ENCODE measurements at regions not wholly inside any gene's neighbourhood (a gene's known extent, or its start where the extent isn't known, plus 50 kb on each side); places are given as distances from the start of the nearest gene placed in this dataset.

DNA sequence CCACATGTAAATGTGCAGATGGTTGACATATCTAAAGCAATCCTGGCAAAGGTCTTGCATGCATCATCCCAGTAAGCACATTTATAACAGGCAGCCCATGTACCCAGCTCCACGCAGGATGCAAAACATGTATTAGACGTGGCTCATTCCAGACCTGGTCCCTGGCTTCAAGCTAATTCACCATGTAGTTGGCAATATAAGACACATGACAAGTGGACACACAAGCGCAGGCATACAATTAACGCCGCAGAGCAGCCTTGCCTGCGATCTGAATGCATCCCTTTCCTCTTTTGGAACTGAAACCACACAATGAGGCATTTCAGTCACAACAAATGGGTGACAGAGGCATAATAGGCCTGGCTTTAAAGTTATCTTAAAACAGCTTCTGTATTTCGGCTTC lies 114.5 kb upstream of the TRIM2 start:
- POLR2A ChIA-PET = no interaction called here
- TF ChIP-seq USF2 (IDR thresholded peaks at IDR 0.05) (no peak), FOXS1 (CRISPR knock-in tag; IDR thresholded peaks at IDR 0.05) (no peak), HOXA7 (CRISPR knock-in tag; IDR thresholded peaks at IDR 0.05) (no peak), EHMT2 (IDR thresholded peaks at IDR 0.05; ENCODE audit: low read depth) (no peak), FOSL2 (IDR thresholded peaks at IDR 0.05) (no peak), FOSL2 (CRISPR knock-in tag; IDR thresholded peaks at IDR 0.05) (no peak), JUNB (IDR thresholded peaks at IDR 0.05) (no peak), MYC (IDR thresholded peaks at IDR 0.05; ENCODE audit: borderline replicate concordance, low read length) (no peak), FOSB (CRISPR knock-in tag; IDR thresholded peaks at IDR 0.05) (no peak), ZFP36 (IDR thresholded peaks at IDR 0.05; ENCODE audit: borderline replicate concordance, partially characterized antibody) (no peak), RARB (CRISPR knock-in tag; IDR thresholded peaks at IDR 0.05) (no peak), MAX (IDR thresholded peaks at IDR 0.05) (no peak), MAFK (IDR thresholded peaks at IDR 0.05; ENCODE audit: partially characterized antibody) (no peak)
- no peak overlapping the region for H3K27ac ChIP-seq
- CTCF ChIA-PET = interaction anchor here (1.1 to 2.1 kb wide), 2 partner anchors 31 to 38 kb away, joined by 7 to 11 read pairs; no protein-coding TSS in a partner anchor
- ATAC-seq = no peak
- no peak overlapping the region for H3K4me2 ChIP-seq
- DNase-seq (ENCODE audit: low read depth in 1 of 2, low spot score in 1 of 2) = no peak
- no peak for FAIRE-seq
- H3K4me1 ChIP-seq = no peaks in the 10 kb centered on the region
- no peak overlapping the region for H3K4me3 ChIP-seq
- no peaks in the 10 kb centered on the region for H3K9me3 ChIP-seq
- 87% methylated on average over 7 of the region's 7 CpGs for WGBS (ENCODE audit: missing lambda C conversion rate)

DNA sequence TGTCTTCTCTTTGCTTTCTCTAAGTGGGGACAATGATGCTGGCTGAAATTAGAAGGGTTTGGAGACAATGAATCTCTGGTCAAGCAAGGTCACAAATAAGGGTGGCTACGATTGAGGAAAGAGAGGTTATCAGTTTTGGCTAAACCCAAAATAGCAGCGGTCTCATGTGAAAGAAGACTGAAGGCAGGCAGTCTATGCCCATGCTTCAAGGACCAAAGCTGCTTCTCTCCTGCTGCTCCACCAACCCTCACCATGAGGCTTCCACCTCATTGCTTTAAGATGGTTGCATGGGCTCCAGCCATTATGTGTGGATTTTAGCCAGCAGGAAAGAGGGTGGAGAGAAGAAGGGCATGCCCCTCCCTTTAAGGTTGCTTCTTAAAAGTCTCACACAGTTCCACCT lies 114.1 kb upstream of the TRIM2 start:
- 58% methylated on average over 2 of the region's 2 CpGs for WGBS (ENCODE audit: missing lambda C conversion rate)
- CTCF ChIA-PET = interaction anchor here (2.1 kb wide), 1 partner anchor 37 kb away, joined by 11 read pairs; no protein-coding TSS in a partner anchor

GRCh38 chr4:153090670-153091385 lies 113.4 kb upstream of the TRIM2 start:
- 69% methylated on average over 6 of the region's 6 CpGs for WGBS (ENCODE audit: missing lambda C conversion rate)
- CTCF ChIA-PET = interaction anchor here (1.9 kb wide), 1 partner anchor 37 kb away, joined by 5 read pairs; no protein-coding TSS in a partner anchor

More for the DNA sequence above, 114.1 kb upstream of the TRIM2 start:
- no peak overlapping the region for H3K4me2 ChIP-seq
- H3K4me3 ChIP-seq = no peak overlapping the region
- POLR2A ChIA-PET = no interaction called here
- FAIRE-seq (no peak), DNase-seq (ENCODE audit: low read depth in 1 of 2, low spot score in 1 of 2) (no peak), ATAC-seq (no peak)
- H3K27ac ChIP-seq = no peak overlapping the region
- H3K9me3 ChIP-seq = no peaks in the 10 kb centered on the region
- TF ChIP-seq ZNF302 (CRISPR knock-in tag; IDR thresholded peaks at IDR 0.05) (no peak), HDAC2 (IDR thresholded peaks at IDR 0.05) (no peak), RARB (CRISPR knock-in tag; IDR thresholded peaks at IDR 0.05) (no peak), RCOR1 (IDR thresholded peaks at IDR 0.05; ENCODE audit: low read depth, low read length) (no peak), CEBPB (IDR thresholded peaks at IDR 0.05) (no peak), KDM5A (IDR thresholded peaks at IDR 0.05) (no peak), TP53 (CRISPR knock-in tag; IDR thresholded peaks at IDR 0.05) (no peak), BHLHE40 (IDR thresholded peaks at IDR 0.05; ENCODE audit: low read depth, low read length) (no peak)
- H3K4me1 ChIP-seq = no peaks in the 10 kb centered on the region

DNA sequence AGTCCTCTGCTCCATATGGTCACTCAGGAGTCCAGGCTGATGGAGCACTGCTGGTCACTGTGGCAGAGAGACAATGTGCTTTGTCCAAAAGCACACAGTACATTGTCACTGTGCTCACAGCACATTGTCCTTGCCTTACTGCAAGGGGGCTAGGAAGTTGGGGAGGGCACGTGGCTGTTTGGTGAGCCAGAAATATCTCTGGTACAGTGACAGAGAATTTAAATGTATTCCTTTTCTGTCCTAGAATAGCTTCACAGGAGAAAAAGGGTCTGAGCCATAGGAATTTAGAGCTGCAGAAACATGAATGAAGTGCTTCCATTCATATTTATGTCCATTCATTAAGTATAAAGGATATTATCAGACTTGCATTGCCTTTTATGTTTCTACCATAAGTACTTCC lies 110.8 kb upstream of the TRIM2 start:
- DNase-seq (ENCODE audit: low read depth in 1 of 2, low spot score in 1 of 2) = no peak
- Histone ChIP-seq H3K27ac (no peak overlapping the region), H3K9me3 (no peaks in the 10 kb centered on the region), H3K4me3 (no peak overlapping the region), H3K4me1 (no peaks in the 10 kb centered on the region), H3K4me2 (no peak overlapping the region)
- FAIRE-seq = no peak
- TF ChIP-seq KDM1A (IDR thresholded peaks at IDR 0.05; ENCODE audit: low read depth) = no peak
- CTCF ChIA-PET = interaction anchor here (1.1 to 1.2 kb wide), 2 partner anchors 10 to 34 kb away, joined by 4 to 5 read pairs; no protein-coding TSS in a partner anchor
- POLR2A ChIA-PET = no interaction called here
- no peak for ATAC-seq
- 10% methylated on average over 1 of the region's 1 CpG for WGBS (ENCODE audit: missing lambda C conversion rate)

More at GRCh38 chr4:153090670-153091385, 113.4 kb upstream of the TRIM2 start:
- POLR2A ChIA-PET = no interaction called here
- H3K9me3 ChIP-seq = no peaks in the 10 kb centered on the region
- TF ChIP-seq HOXB5 (CRISPR knock-in tag; IDR thresholded peaks at IDR 0.05) = no peak
- TF ChIP-seq CBX8 (IDR thresholded peaks at IDR 0.05) = no peak
- TF ChIP-seq POLR2AphosphoS2 (conservative IDR thresholded peaks at IDR 0.05; ENCODE audit: low read length) = no peak
- no peak for TF ChIP-seq NR3C1 (IDR thresholded peaks at IDR 0.05)
- no peak for TF ChIP-seq SMC3 (IDR thresholded peaks at IDR 0.05)
- FAIRE-seq (no peak), ATAC-seq (no peak), DNase-seq (ENCODE audit: low read depth in 1 of 2, low spot score in 1 of 2) (no peak)
- H3K4me3 ChIP-seq = no peak overlapping the region
- no peak overlapping the region for H3K4me2 ChIP-seq
- no peak overlapping the region for H3K27ac ChIP-seq
- H3K4me1 ChIP-seq = no peaks in the 10 kb centered on the region
